Activated CD8-positive, alpha-beta T cell treated with anti-CD3 and anti-CD28 coated beads for 36 hours (primary cell): ENCODE measurements at regions not wholly inside any gene's neighbourhood (a gene's known extent, or its start where the extent isn't known, plus 50 kb on each side); places are given as distances from the start of the nearest gene placed in this dataset.
"Not testable (repeated sequence)": the region's sequence is repeated elsewhere in the genome, so short reads cannot be mapped to it uniquely, and the experiment has no call there.

Source experiments
- ATAC-seq: fragments of 200-7000 bp; cut with Tn5 transposase; one replicate; pipeline ENCODE4 v1.10.0; 2021; ENCODE audit warnings: mild to moderate bottlenecking, moderate library complexity
- CTCF ChIA-PET: fragments of 350-600 bp; sonication (Branson Sonifier 250); formaldehyde crosslinking; loops from one replicate; lab custom pipeline; 2021; ENCODE audit warnings: antibody characterized with exemption; lab: Charles Lee
- POLR2A ChIA-PET: fragments of 350-600 bp; sonication (Branson Sonifier 250); formaldehyde crosslinking; loops from one replicate; lab custom pipeline; 2021; ENCODE audit warnings: antibody characterized with exemption; lab: Charles Lee
- DNase-seq: peaks from one replicate; pipeline ENCODE4 v3.0.0-alpha.2; 2020
- H3K27ac Mint-ChIP-seq: one replicate; pipeline ENCODE4 v1.8.0; 2021; ENCODE audit warnings: mild to moderate bottlenecking, mixed read lengths
- H3K27me3 Mint-ChIP-seq: one replicate; pipeline ENCODE4 v1.8.0; 2021; ENCODE audit warnings: mixed read lengths
- H3K36me3 Mint-ChIP-seq: one replicate; pipeline ENCODE4 v1.8.0; 2021; ENCODE audit warnings: low read depth, mixed read lengths
- H3K4me1 Mint-ChIP-seq: one replicate; pipeline ENCODE4 v1.8.0; 2021; ENCODE audit warnings: low read depth, mixed read lengths
- H3K4me3 Mint-ChIP-seq: one replicate; pipeline ENCODE4 v1.8.0; 2021; ENCODE audit warnings: mild to moderate bottlenecking, moderate library complexity, mixed read lengths
- H3K9me3 Mint-ChIP-seq: one replicate; pipeline ENCODE4 v1.8.0; 2021; ENCODE audit warnings: mixed read lengths
- intact Hi-C: fragments of 100-400 bp; cut with micrococcal nuclease; formaldehyde crosslinking; loops from one replicate; pipeline ENCODE4 v1.10.0; 2022
- TF ChIP-seq, protein P1 (sequence below): fragments of 200-600 bp; IDR thresholded peaks from one replicate; pipeline ENCODE4 v1.8.0; 2022; ENCODE audit warnings: antibody characterized with exemption, mild to moderate bottlenecking

DNA sequence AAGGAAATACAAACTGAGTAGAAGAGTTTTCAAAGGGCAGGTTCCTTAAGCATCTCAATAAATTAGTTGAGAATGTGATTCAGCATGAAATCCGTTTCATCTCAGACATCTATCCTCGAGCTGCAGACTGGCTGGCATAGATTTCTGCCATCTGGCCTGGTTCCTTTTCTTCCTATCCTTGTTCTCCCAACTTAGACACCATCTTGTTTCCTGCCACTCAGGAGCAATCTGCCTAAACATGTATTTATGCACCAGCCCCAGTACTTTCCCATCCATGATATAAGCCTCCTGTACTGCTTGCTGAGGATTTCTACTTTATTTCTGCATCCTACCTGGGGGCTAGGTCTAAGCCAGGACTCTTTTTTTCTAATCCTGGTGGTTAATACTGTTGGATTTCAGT is 359.1 kb upstream of the C11orf87 start:
- POLR2A ChIA-PET, result no interaction called here

DNA sequence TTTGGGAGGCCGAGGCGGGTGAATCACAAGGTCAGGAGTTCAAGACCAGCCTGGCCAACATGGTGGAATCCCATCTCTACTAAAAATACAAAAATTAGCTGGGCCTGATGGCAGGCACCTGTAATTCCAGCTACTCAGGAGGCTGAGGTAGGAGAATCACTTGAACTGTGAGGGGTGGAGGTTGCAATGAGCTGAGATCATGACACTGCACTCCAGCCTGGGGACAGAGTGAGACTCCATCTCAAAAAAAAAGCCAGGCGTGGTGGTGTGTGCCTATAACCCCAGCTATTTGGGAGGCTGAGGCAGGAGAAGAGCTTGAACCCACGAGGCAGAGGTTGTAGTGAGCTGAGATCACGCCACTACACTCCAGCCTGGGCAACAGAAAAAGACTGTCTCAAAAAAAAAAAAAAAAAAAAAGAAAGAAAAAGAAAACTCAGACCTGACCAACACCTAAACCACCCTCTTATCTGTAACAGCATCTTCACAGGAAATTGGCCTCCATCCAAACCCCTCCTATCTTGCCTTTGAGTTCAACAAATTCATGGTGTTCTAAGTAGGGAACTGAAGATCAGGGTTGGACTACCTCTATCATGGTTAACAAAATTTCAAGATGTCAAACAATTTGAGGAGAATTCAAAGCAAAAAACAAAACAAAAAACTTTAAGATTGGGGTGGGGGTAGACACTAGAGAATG is 357.2 kb upstream of the C11orf87 start:
- H3K4me3 Mint-ChIP-seq, intact Hi-C loops, H3K9me3 Mint-ChIP-seq, H3K27me3 Mint-ChIP-seq, CTCF ChIA-PET, H3K27ac Mint-ChIP-seq, POLR2A ChIA-PET, H3K36me3 Mint-ChIP-seq: not testable (repeated sequence)
- peaks cover 24% of the 10 kb centered on the region for H3K4me1 Mint-ChIP-seq
- peak; percentile 60 for ATAC-seq
- DNase-seq, result peak; percentile 33

More for the DNA sequence above, 359.1 kb upstream of the C11orf87 start:
- DNase-seq, result no peak
- TF ChIP-seq, protein P1, sequence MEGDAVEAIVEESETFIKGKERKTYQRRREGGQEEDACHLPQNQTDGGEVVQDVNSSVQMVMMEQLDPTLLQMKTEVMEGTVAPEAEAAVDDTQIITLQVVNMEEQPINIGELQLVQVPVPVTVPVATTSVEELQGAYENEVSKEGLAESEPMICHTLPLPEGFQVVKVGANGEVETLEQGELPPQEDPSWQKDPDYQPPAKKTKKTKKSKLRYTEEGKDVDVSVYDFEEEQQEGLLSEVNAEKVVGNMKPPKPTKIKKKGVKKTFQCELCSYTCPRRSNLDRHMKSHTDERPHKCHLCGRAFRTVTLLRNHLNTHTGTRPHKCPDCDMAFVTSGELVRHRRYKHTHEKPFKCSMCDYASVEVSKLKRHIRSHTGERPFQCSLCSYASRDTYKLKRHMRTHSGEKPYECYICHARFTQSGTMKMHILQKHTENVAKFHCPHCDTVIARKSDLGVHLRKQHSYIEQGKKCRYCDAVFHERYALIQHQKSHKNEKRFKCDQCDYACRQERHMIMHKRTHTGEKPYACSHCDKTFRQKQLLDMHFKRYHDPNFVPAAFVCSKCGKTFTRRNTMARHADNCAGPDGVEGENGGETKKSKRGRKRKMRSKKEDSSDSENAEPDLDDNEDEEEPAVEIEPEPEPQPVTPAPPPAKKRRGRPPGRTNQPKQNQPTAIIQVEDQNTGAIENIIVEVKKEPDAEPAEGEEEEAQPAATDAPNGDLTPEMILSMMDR, result no peak
- CTCF ChIA-PET, result no interaction called here
- H3K9me3 Mint-ChIP-seq, result no peaks in the 10 kb centered on the region
- no peak overlapping the region for H3K4me3 Mint-ChIP-seq
- no peak for ATAC-seq
- H3K27ac Mint-ChIP-seq, result no peak overlapping the region
- no peaks in the 10 kb centered on the region for H3K36me3 Mint-ChIP-seq
- H3K4me1 Mint-ChIP-seq, result peaks cover 16% of the 10 kb centered on the region
- H3K27me3 Mint-ChIP-seq, result no peaks in the 10 kb centered on the region
- intact Hi-C loops, result no loop called here

DNA sequence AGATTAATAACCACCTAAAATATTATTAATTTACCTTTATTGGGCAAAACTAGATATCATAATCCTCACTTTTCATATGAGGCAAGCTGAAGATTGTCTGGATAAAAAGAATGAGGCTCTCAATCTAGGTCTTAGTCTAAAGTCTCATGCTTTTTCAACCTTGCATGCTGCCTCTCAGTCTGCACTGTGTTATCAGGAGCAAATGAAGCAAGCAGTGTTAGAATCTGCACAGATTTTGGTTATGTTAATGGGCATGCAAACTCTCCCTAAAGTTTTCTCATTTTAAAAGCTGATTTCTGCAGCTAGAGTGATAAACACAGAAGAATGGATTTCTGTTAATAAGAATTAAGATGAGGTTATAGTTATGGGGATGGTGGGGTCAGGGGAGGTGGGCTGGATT is 350.7 kb upstream of the C11orf87 start:
- no peaks in the 10 kb centered on the region for H3K36me3 Mint-ChIP-seq
- TF ChIP-seq, protein P1, result no peak
- CTCF ChIA-PET, result no interaction called here
- ATAC-seq (no peak), DNase-seq (no peak)
- H3K4me3 Mint-ChIP-seq, result no peak overlapping the region
- POLR2A ChIA-PET, result no interaction called here
- intact Hi-C loops, result no loop called here
- peaks cover 8% of the 10 kb centered on the region for H3K9me3 Mint-ChIP-seq
- H3K4me1 Mint-ChIP-seq, result peaks cover 8% of the 10 kb centered on the region
- no peaks in the 10 kb centered on the region for H3K27me3 Mint-ChIP-seq
- no peak overlapping the region for H3K27ac Mint-ChIP-seq

GRCh38 chr11:109071712-109072524 is 350.1 kb upstream of the C11orf87 start:
- peaks cover 8% of the 10 kb centered on the region for H3K4me1 Mint-ChIP-seq
- ATAC-seq (no peak), DNase-seq (no peak)
- POLR2A ChIA-PET, result no interaction called here
- H3K4me3 Mint-ChIP-seq, result no peak overlapping the region
- intact Hi-C loops, result no loop called here
- H3K9me3 Mint-ChIP-seq, result peaks cover 8% of the 10 kb centered on the region
- CTCF ChIA-PET, result no interaction called here
- TF ChIP-seq, protein P1, result no peak
- no peaks in the 10 kb centered on the region for H3K36me3 Mint-ChIP-seq
- no peak overlapping the region for H3K27ac Mint-ChIP-seq
- no peaks in the 10 kb centered on the region for H3K27me3 Mint-ChIP-seq

DNA sequence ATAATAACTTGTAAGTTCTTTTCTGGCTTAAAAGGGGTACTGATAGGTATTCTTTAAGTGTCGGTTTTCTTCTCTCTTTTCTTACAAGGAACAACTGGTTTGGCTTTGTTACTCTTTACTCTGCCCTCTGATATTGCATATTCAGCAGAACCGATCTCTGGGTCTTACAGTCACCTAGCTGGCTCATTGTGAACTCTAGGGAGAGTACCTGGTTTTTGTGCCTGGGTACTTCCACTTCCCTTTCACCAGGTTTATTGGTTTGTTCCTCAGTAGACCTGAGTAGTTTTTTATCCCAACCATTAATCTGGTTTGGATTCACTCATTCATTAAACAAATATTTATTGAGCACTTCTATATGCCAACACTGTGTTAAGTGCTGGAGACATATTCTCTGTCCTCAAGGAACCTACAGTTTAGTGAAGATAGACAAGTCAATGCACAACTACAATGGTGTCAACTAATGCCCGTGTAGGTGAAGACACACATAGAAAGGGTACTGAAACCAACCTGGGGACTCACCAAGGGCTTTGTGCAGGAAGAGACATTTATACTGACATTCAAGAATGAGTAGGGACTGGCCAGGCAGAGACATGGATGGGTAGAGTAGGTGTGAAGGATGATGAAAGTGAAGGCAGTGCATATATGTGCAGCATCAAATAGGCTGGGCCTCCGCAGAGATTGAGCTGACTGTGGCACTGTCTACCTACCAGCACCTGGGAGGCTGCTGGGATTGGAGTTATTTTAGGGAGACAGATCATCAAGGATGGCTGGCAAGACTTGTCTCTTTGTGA is 348.8 kb upstream of the C11orf87 start:
- ATAC-seq, result no peak
- Mint-ChIP-seq H3K36me3 (no peaks in the 10 kb centered on the region), H3K27ac (no peak overlapping the region), H3K4me3 (no peak overlapping the region), H3K9me3 (peaks cover 8% of the 10 kb centered on the region), H3K27me3 (no peaks in the 10 kb centered on the region), H3K4me1 (peaks cover 4% of the 10 kb centered on the region)
- TF ChIP-seq, protein P1, result no peak
- no peak for DNase-seq
- CTCF ChIA-PET, result no interaction called here
- intact Hi-C loops, result no loop called here
- POLR2A ChIA-PET, result no interaction called here
